ENCODE measurements at regions not wholly inside any gene's neighbourhood (a gene's known extent, or its start where the extent isn't known, plus 50 kb on each side); places are given as distances from the start of the nearest gene placed in this dataset.

- TF ChIP-seq, protein P1, sequence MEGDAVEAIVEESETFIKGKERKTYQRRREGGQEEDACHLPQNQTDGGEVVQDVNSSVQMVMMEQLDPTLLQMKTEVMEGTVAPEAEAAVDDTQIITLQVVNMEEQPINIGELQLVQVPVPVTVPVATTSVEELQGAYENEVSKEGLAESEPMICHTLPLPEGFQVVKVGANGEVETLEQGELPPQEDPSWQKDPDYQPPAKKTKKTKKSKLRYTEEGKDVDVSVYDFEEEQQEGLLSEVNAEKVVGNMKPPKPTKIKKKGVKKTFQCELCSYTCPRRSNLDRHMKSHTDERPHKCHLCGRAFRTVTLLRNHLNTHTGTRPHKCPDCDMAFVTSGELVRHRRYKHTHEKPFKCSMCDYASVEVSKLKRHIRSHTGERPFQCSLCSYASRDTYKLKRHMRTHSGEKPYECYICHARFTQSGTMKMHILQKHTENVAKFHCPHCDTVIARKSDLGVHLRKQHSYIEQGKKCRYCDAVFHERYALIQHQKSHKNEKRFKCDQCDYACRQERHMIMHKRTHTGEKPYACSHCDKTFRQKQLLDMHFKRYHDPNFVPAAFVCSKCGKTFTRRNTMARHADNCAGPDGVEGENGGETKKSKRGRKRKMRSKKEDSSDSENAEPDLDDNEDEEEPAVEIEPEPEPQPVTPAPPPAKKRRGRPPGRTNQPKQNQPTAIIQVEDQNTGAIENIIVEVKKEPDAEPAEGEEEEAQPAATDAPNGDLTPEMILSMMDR (IDR thresholded peaks at IDR 0.05; ENCODE audit: insufficient read depth, low read depth, low read length) = no peak
- TF ChIP-seq EZH2 (IDR thresholded peaks at IDR 0.05; ENCODE audit: insufficient read depth, low read length) = no peak
Measured at GRCh38 chr6:62683063-62683462, 397.0 kb upstream of the KHDRBS2 start.

Measured in astrocyte (in vitro differentiated cells and primary cell).